GM12891 (cell line): ENCODE measurements at regions not wholly inside any gene's neighbourhood (a gene's known extent, or its start where the extent isn't known, plus 50 kb on each side); places are given as distances from the start of the nearest gene placed in this dataset.
A peak's percentile ranks its signal among the peaks of the same experiment; 100 is the strongest.
"Not testable (repeated sequence)": the region's sequence is repeated elsewhere in the genome, so short reads cannot be mapped to it uniquely, and the experiment has no call there.

Experiments used
- DNase-seq: peaks from one replicate; pipeline ENCODE4 v3.0.0; 2011; ENCODE audit warnings: low spot score; ENCODE audit not compliant: insufficient read length
- FAIRE-seq: peaks from 2 replicates; lab custom pipeline; 2011; peaks lifted over from hg19 to GRCh38; lab: Jason Lieb, UNC
- PAX5 ChIP-seq: IDR thresholded peaks from 2 replicates; pipeline ENCODE4 v1.6.1; 2011; ENCODE audit warnings: low read length, moderate library complexity, mild to moderate bottlenecking; ENCODE audit not compliant: insufficient read depth, severe bottlenecking
- POLR2A ChIP-seq: IDR thresholded peaks from 2 replicates; pipeline ENCODE4 v1.6.1; 2011; ENCODE audit warnings: low read depth, low read length, control low read depth
- POLR2AphosphoS5 ChIP-seq: IDR thresholded peaks from 2 replicates; pipeline ENCODE4 v1.6.1; 2011; ENCODE audit warnings: low read depth, low read length, control low read depth
- POU2F2 ChIP-seq: IDR thresholded peaks from 2 replicates; pipeline ENCODE4 v1.6.1; 2011; ENCODE audit warnings: low read depth, mild to moderate bottlenecking, control low read depth, low read length, moderate library complexity
- SPI1 ChIP-seq: IDR thresholded peaks from 2 replicates; pipeline ENCODE4 v1.6.1; 2011; ENCODE audit warnings: low read depth, low read length, control low read depth
- TAF1 ChIP-seq: IDR thresholded peaks from 2 replicates; pipeline ENCODE4 v1.6.1; 2011; ENCODE audit warnings: low read depth, low read length, control low read depth

- DNase-seq (no peak), FAIRE-seq (no peak)
- TF ChIP-seq SPI1 (no peak), POLR2AphosphoS5 (no peak), POU2F2 (no peak), POLR2A (no peak), TAF1 (no peak), PAX5 (no peak)
These were observed 489.1 kb downstream of the CSNK1G3 start for GRCh38 chr5:124001036-124001615.

GRCh38 chr5:124000538-124000937 lies 488.6 kb downstream of the CSNK1G3 start:
- TF ChIP-seq POU2F2 = no peak
- no peak for TF ChIP-seq POLR2AphosphoS5
- TF ChIP-seq POLR2A = no peak
- no peak for TF ChIP-seq SPI1
- no peak for TF ChIP-seq TAF1
- no peak for TF ChIP-seq PAX5
- DNase-seq (no peak), FAIRE-seq (no peak)

GRCh38 chr5:123997462-123998215 lies 485.7 kb downstream of the CSNK1G3 start:
- TF ChIP-seq TAF1 = no peak
- no peak for TF ChIP-seq POLR2A
- TF ChIP-seq POLR2AphosphoS5 = no peak
- FAIRE-seq = no peak
- no peak for DNase-seq

GRCh38 chr5:123997064-123997461 lies 485.1 kb downstream of the CSNK1G3 start:
- TF ChIP-seq POU2F2 (no peak), SPI1 (no peak), TAF1 (no peak), POLR2AphosphoS5 (no peak), POLR2A (no peak), PAX5 (no peak)
- FAIRE-seq (no peak), DNase-seq (no peak)

GRCh38 chr5:123992641-123993040 lies 480.7 kb downstream of the CSNK1G3 start:
- DNase-seq (no peak), FAIRE-seq (no peak)
- TF ChIP-seq POLR2AphosphoS5 (no peak), TAF1 (no peak), SPI1 (no peak), POLR2A (no peak), POU2F2 (no peak), PAX5 (no peak)

- no peak for FAIRE-seq
- no peak for DNase-seq
- no peak for TF ChIP-seq POLR2A
- no peak for TF ChIP-seq POU2F2
- TF ChIP-seq POLR2AphosphoS5 = no peak
- no peak for TF ChIP-seq PAX5
- TF ChIP-seq TAF1 = no peak
- no peak for TF ChIP-seq SPI1
These were observed 476.0 kb downstream of the CSNK1G3 start for GRCh38 chr5:123987956-123988355.

GRCh38 chr5:123976379-123977033 lies 464.5 kb downstream of the CSNK1G3 start:
- no peak for TF ChIP-seq POLR2A
- TF ChIP-seq POLR2AphosphoS5 = no peak
- TF ChIP-seq POU2F2 = no peak
- TF ChIP-seq TAF1 = no peak
- TF ChIP-seq SPI1 = peak; percentile 93
- no peak for TF ChIP-seq PAX5
- DNase-seq (no peak), FAIRE-seq (no peak)

GRCh38 chr5:123975521-123975920 lies 463.5 kb downstream of the CSNK1G3 start:
- FAIRE-seq, DNase-seq: not testable (repeated sequence)

- DNase-seq = no peak
- no peak for FAIRE-seq
- TF ChIP-seq PAX5 = no peak
- no peak for TF ChIP-seq POLR2AphosphoS5
- TF ChIP-seq TAF1 = no peak
- no peak for TF ChIP-seq POU2F2
- TF ChIP-seq SPI1 = no peak
- TF ChIP-seq POLR2A = no peak
These were observed 454.8 kb downstream of the CSNK1G3 start for GRCh38 chr5:123966781-123967180.

- no peak for DNase-seq
- FAIRE-seq = no peak
- TF ChIP-seq PAX5 (no peak), POLR2A (no peak), POU2F2 (no peak), TAF1 (no peak), SPI1 (no peak), POLR2AphosphoS5 (no peak)
These were observed 453.6 kb downstream of the CSNK1G3 start for GRCh38 chr5:123965626-123966025.
